Colonic mucosa (tissue), 4 donors: ENCODE measurements at regions not wholly inside any gene's neighbourhood (a gene's known extent, or its start where the extent isn't known, plus 50 kb on each side); places are given as distances from the start of the nearest gene placed in this dataset.

Experiments
- DNase-seq: peaks from one replicate; pipeline ENCODE4 v3.0.0-alpha.2; 2020
- H3K27ac ChIP-seq: fragments of 200-600 bp; one replicate; pipeline ENCODE4 v1.8.0; 2021
- H3K27me3 ChIP-seq: fragments of 200-600 bp; one replicate; pipeline ENCODE4 v1.8.0; 2021
- H3K36me3 ChIP-seq: fragments of 200-600 bp; one replicate; pipeline ENCODE4 v1.8.0; 2021
- H3K4me1 ChIP-seq: fragments of 200-600 bp; one replicate; pipeline ENCODE4 v1.8.0; 2021; ENCODE audit warnings: mild to moderate bottlenecking
- H3K4me3 ChIP-seq: fragments of 200-600 bp; one replicate; pipeline ENCODE4 v1.8.0; 2021
- H3K9ac ChIP-seq, 2 donors: one replicate each; pipeline ENCODE4 v1.7.0; 2013; ENCODE audit warnings: control low read depth in 2 of 2, low read depth in 2 of 2, low read length in 2 of 2
- H3K9me3 ChIP-seq: fragments of 200-600 bp; one replicate; pipeline ENCODE4 v1.8.0; 2021
- CTCF ChIP-seq: fragments of 200-600 bp; IDR thresholded peaks from one replicate; pipeline ENCODE4 v1.8.0; 2022; ENCODE audit warnings: antibody characterized with exemption, mild to moderate bottlenecking
- intact Hi-C: fragments of 100-400 bp; cut with DNase I; formaldehyde crosslinking; loops from one replicate; pipeline ENCODE4 v1.14.1; 2022
- donor health status: healthy.
- donor health status: DM: no; HTN: no; CAD: no.
- donor health status: DM: no; HTN: no; CAD: no.

GRCh38 chr2:194706179-194706578, 950.8 kb upstream of the SLC39A10 start:
- no peaks in the 10 kb centered on the region for H3K9me3 ChIP-seq
- no peak overlapping the region for H3K27ac ChIP-seq
- intact Hi-C loops, result no loop called here
- H3K27me3 ChIP-seq, result no peaks in the 10 kb centered on the region
- no peak overlapping the region for H3K4me3 ChIP-seq
- H3K9ac ChIP-seq, result no peak overlapping the region
- H3K4me1 ChIP-seq, result no peaks in the 10 kb centered on the region
- no peaks in the 10 kb centered on the region for H3K36me3 ChIP-seq
- no peak for DNase-seq
- TF ChIP-seq CTCF, result no peak

- Histone ChIP-seq H3K4me3 (no peak overlapping the region), H3K36me3 (no peaks in the 10 kb centered on the region), H3K27me3 (no peaks in the 10 kb centered on the region), H3K9ac (no peak overlapping the region), H3K9me3 (no peaks in the 10 kb centered on the region), H3K4me1 (no peaks in the 10 kb centered on the region), H3K27ac (no peak overlapping the region)
- no peak for TF ChIP-seq CTCF
- intact Hi-C loops, result no loop called here
- no peak for DNase-seq
These were observed 951.6 kb upstream of the SLC39A10 start for GRCh38 chr2:194705398-194705797.

- Histone ChIP-seq H3K27me3 (no peaks in the 10 kb centered on the region), H3K36me3 (no peaks in the 10 kb centered on the region), H3K9me3 (no peaks in the 10 kb centered on the region), H3K9ac (no peak overlapping the region), H3K4me3 (no peak overlapping the region), H3K27ac (no peak overlapping the region), H3K4me1 (no peaks in the 10 kb centered on the region)
- TF ChIP-seq CTCF, result no peak
- no peak for DNase-seq
- intact Hi-C loops, result no loop called here
These were observed 956.3 kb upstream of the SLC39A10 start for GRCh38 chr2:194700726-194701125.

GRCh38 chr2:194700116-194700515, 956.9 kb upstream of the SLC39A10 start:
- intact Hi-C loops, result no loop called here
- Histone ChIP-seq H3K4me3 (no peak overlapping the region), H3K9ac (no peak overlapping the region), H3K27me3 (no peaks in the 10 kb centered on the region), H3K9me3 (no peaks in the 10 kb centered on the region), H3K4me1 (no peaks in the 10 kb centered on the region), H3K36me3 (no peaks in the 10 kb centered on the region), H3K27ac (no peak overlapping the region)
- TF ChIP-seq CTCF, result no peak
- DNase-seq, result no peak

GRCh38 chr2:194698012-194698411, 959.0 kb upstream of the SLC39A10 start:
- intact Hi-C loops, result no loop called here
- H3K27ac ChIP-seq, result no peak overlapping the region
- no peaks in the 10 kb centered on the region for H3K27me3 ChIP-seq
- no peaks in the 10 kb centered on the region for H3K4me1 ChIP-seq
- H3K4me3 ChIP-seq, result no peak overlapping the region
- DNase-seq, result no peak
- TF ChIP-seq CTCF, result no peak
- no peaks in the 10 kb centered on the region for H3K9me3 ChIP-seq
- H3K9ac ChIP-seq, result no peak overlapping the region
- H3K36me3 ChIP-seq, result no peaks in the 10 kb centered on the region

GRCh38 chr2:194697439-194697838, 959.6 kb upstream of the SLC39A10 start:
- intact Hi-C loops, result no loop called here
- no peak overlapping the region for H3K9ac ChIP-seq
- DNase-seq, result no peak
- no peaks in the 10 kb centered on the region for H3K4me1 ChIP-seq
- no peaks in the 10 kb centered on the region for H3K9me3 ChIP-seq
- no peak overlapping the region for H3K27ac ChIP-seq
- H3K4me3 ChIP-seq, result no peak overlapping the region
- no peaks in the 10 kb centered on the region for H3K27me3 ChIP-seq
- no peak for TF ChIP-seq CTCF
- H3K36me3 ChIP-seq, result no peaks in the 10 kb centered on the region
